Thoracic aorta (tissue), 2 donors: ENCODE measurements at regions not wholly inside any gene's neighbourhood (a gene's known extent, or its start where the extent isn't known, plus 50 kb on each side); places are given as distances from the start of the nearest gene placed in this dataset.
"Not testable (repeated sequence)": the region's sequence is repeated elsewhere in the genome, so short reads cannot be mapped to it uniquely, and the experiment has no call there.

Experiments used
- ATAC-seq: fragments of 150-250 bp; one replicate; pipeline ENCODE4 v1.8.0; 2017; ENCODE audit warnings: low read depth; ENCODE audit not compliant: insufficient number of reproducible peaks, low FRiP score
- DNase-seq: peaks from one replicate; pipeline ENCODE4 v3.0.0-alpha.2; 2020; ENCODE audit warnings: low spot score
- H3K27ac ChIP-seq, 2 donors: fragments of 200-600 bp; sonication (generic); 1 replicate in 1 of 2; 2 replicates in 1 of 2; pipeline ENCODE4 v1.5.1; 2016; ENCODE audit warnings: mild to moderate bottlenecking in 2 of 2, moderate library complexity in 2 of 2
- H3K27me3 ChIP-seq: fragments of 200-600 bp; sonication (generic); replicated peaks from 2 replicates; pipeline ENCODE4 v1.6.0; 2016; ENCODE audit warnings: mild to moderate bottlenecking; ENCODE audit not compliant: insufficient read depth
- H3K36me3 ChIP-seq: fragments of 200-600 bp; sonication (generic); one replicate; pipeline ENCODE4 v1.5.1; 2016
- H3K4me1 ChIP-seq, 2 donors: fragments of 200-600 bp; sonication (generic); 1 replicate in 1 of 2; 2 replicates in 1 of 2; pipeline versions ENCODE4 v1.5.1 to v1.6.0; 2016; ENCODE audit warnings: low read depth in 2 of 2, mild to moderate bottlenecking in 1 of 2; ENCODE audit not compliant: control insufficient read depth in 1 of 2
- H3K4me3 ChIP-seq: fragments of 200-600 bp; sonication (generic); 2 replicates; pipeline ENCODE4 v1.5.1; 2016; ENCODE audit warnings: mild to moderate bottlenecking
- H3K9me3 ChIP-seq: fragments of 200-600 bp; sonication (generic); 2 replicates; pipeline ENCODE4 v1.5.1; 2016
- CTCF ChIP-seq: fragments of 200-600 bp; sonication (generic); IDR thresholded peaks from one replicate; pipeline ENCODE4 v1.5.1; 2019; ENCODE audit warnings: antibody characterized with exemption

DNA sequence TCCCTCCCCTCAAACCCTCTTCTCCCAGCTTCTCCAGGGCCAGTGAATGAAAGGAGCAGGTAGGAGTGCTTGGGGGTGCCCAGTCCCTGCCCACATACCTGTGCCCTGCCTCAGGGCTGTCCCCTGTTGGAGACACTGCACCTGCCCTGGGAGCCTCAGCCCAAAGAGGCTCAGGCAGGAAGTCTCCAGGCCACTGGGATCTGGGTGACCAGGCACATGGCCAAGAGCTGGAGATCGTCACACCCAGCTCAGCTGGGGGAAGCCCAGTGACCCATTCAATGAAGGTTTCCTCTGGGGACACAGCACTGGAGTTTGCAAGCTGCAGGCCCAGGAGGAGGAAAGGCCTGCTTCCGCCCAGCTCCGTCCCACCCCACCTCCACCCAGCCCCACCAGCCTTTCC, 156.4 kb downstream of the ZFP36L2 start:
- DNase-seq (no peak), ATAC-seq (no peak)
- Histone ChIP-seq H3K36me3 (no peaks in the 10 kb centered on the region), H3K9me3 (no peaks in the 10 kb centered on the region), H3K27ac (no peak overlapping the region), H3K27me3 (no peaks in the 10 kb centered on the region), H3K4me3 (no peak overlapping the region), H3K4me1 (peaks cover 39 to 51% of the 10 kb centered on the region in 2 donors)
- no peak for TF ChIP-seq CTCF

GRCh38 chr2:43068631-43069517, 157.5 kb downstream of the ZFP36L2 start:
- no peak overlapping the region for H3K4me3 ChIP-seq
- H3K27ac ChIP-seq = no peak overlapping the region
- no peak for ATAC-seq
- H3K36me3 ChIP-seq = no peaks in the 10 kb centered on the region
- no peaks in the 10 kb centered on the region for H3K27me3 ChIP-seq
- H3K9me3 ChIP-seq = no peaks in the 10 kb centered on the region
- no peak for DNase-seq
- no peak for TF ChIP-seq CTCF
- H3K4me1 ChIP-seq = peaks cover 28 to 40% of the 10 kb centered on the region in 2 donors

GRCh38 chr2:43068041-43068533, 158.3 kb downstream of the ZFP36L2 start:
- H3K36me3 ChIP-seq = no peaks in the 10 kb centered on the region
- no peak overlapping the region for H3K4me3 ChIP-seq
- ATAC-seq (no peak), DNase-seq (no peak)
- no peaks in the 10 kb centered on the region for H3K27me3 ChIP-seq
- peaks cover 23 to 33% of the 10 kb centered on the region in 2 donors for H3K4me1 ChIP-seq
- TF ChIP-seq CTCF = no peak
- H3K9me3 ChIP-seq = no peaks in the 10 kb centered on the region
- H3K27ac ChIP-seq = no peak overlapping the region

DNA sequence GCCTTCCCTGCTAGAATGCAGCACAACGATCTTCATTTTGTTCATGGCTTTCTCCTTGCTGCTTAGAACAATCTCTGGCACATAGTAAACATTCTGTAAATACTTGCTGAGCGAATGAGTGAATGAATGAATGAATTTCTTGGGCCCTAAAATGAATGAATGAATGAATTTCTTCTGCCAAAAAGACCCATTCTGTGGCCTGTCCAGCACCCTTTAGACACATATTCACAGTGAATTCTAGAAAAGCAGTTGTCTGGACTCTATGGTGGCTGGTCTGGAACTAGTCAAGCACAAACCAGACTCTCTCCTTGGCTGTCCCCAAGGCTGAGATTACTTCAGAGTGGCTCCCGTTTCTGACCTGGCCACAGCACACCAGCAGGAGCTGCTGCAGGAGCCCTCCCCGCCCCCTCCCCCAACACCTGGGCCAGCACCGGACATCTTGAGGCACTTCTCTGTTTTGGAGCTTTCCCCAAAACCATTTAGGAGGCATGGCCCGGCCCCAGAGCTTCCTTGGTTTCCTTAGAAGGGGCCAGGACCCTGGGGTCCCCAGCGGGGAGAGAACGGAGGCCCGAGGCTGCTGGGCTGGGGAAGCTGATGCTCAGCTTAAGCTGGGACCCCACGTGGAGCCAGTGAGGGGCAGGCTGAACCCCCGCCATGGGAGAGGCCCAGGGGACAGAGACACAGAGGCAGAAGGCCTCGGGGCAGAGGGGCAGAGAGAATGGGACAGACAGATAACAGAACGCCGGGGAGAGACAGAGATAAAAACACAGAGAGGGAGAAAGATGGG, 159.0 kb downstream of the ZFP36L2 start:
- ATAC-seq (no peak), DNase-seq (no peak)
- H3K4me1 ChIP-seq = peaks cover 23 to 27% of the 10 kb centered on the region in 2 donors
- TF ChIP-seq CTCF = no peak
- no peaks in the 10 kb centered on the region for H3K36me3 ChIP-seq
- no peaks in the 10 kb centered on the region for H3K9me3 ChIP-seq
- no peak overlapping the region for H3K27ac ChIP-seq
- no peaks in the 10 kb centered on the region for H3K27me3 ChIP-seq
- H3K4me3 ChIP-seq = no peak overlapping the region

DNA sequence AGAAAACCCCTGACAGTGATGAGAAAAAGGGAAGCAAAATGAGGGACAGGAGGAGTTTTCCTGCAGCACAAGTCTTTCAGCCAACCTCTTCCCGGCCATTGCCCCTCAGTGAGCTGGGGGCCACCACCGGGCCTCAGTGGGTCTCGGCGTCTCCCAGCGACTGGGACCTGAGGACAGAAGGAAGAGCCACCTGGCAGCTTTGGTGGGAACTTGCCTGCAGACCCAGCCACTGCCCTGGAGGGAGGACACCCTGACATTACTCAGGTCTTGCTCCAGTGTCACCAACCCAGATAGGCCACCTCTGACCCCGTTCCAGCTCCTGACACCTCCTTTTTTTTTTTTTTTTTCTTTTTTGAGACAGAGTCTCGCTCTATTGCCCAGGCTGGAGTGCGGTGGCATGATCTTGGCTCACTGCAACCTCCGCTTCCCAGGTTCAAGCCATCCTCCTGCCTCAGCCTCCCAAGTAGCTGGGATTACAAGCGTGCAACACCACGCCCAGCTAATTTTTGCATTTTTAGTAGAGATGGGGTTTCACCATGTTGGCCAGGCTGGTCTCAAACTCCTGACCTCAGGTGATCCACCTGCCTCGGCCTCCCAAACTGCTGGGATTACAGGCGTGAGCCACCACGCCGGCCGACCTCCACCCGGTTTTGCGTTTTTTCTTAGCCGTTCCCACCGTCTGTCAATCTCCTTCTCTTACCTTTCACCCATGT, 159.7 kb downstream of the ZFP36L2 start:
- not testable (repeated sequence) for H3K27ac ChIP-seq, ATAC-seq, H3K9me3 ChIP-seq, DNase-seq, H3K36me3 ChIP-seq, H3K4me3 ChIP-seq, H3K27me3 ChIP-seq
- H3K4me1 ChIP-seq = peaks cover 17 to 20% of the 10 kb centered on the region in 2 donors
